Stomach smooth muscle (tissue), 2 donors: ENCODE measurements at regions not wholly inside any gene's neighbourhood (a gene's known extent, or its start where the extent isn't known, plus 50 kb on each side); places are given as distances from the start of the nearest gene placed in this dataset.

Source experiments
- H3K27ac ChIP-seq: one replicate; pipeline ENCODE4 v1.7.0; 2013; ENCODE audit warnings: mild to moderate bottlenecking, low read length, inconsistent platforms
- H3K27me3 ChIP-seq, 2 donors: one replicate each; pipeline ENCODE4 v1.7.0; 2013; ENCODE audit warnings: low read length in 2 of 2; ENCODE audit not compliant: insufficient read depth in 2 of 2, control insufficient read depth in 1 of 2
- H3K36me3 ChIP-seq, 2 donors: one replicate each; pipeline ENCODE4 v1.7.0; 2013; ENCODE audit warnings: low read length in 2 of 2; ENCODE audit not compliant: control insufficient read depth in 2 of 2, insufficient read depth in 2 of 2
- H3K4me1 ChIP-seq: one replicate; pipeline ENCODE4 v1.7.0; 2013; ENCODE audit warnings: low read length; ENCODE audit not compliant: control insufficient read depth, insufficient read depth
- H3K4me3 ChIP-seq, 2 donors: one replicate each; pipeline ENCODE4 v1.7.0; 2013; ENCODE audit warnings: low read length in 2 of 2
- H3K9ac ChIP-seq, 2 donors: one replicate each; pipeline ENCODE4 v1.7.0; 2013; ENCODE audit warnings: low read length in 2 of 2, mild to moderate bottlenecking in 1 of 2
- H3K9me3 ChIP-seq, 2 donors: one replicate each; pipeline ENCODE4 v1.7.0; 2013; ENCODE audit warnings: low read length in 2 of 2; ENCODE audit not compliant: control insufficient read depth in 2 of 2
- donor health status: healthy.
- donor health status: Pancreatic carcinoma.

- Histone ChIP-seq H3K4me3 (no peak overlapping the region), H3K4me1 (no peaks in the 10 kb centered on the region), H3K36me3 (no peaks in the 10 kb centered on the region), H3K27me3 (peaks cover 4 to 6% of the 10 kb centered on the region in 2 donors), H3K27ac (no peak overlapping the region), H3K9ac (no peak overlapping the region), H3K9me3 (no peaks in the 10 kb centered on the region)
Observed at GRCh38 chr6:167454003-167454402, 129.1 kb downstream of the TTLL2 start.

GRCh38 chr6:167455371-167455770 lies 130.5 kb downstream of the TTLL2 start:
- H3K27me3 ChIP-seq, result peaks cover 4 to 6% of the 10 kb centered on the region in 2 donors
- H3K4me1 ChIP-seq, result no peaks in the 10 kb centered on the region
- H3K4me3 ChIP-seq, result no peak overlapping the region
- H3K27ac ChIP-seq, result no peak overlapping the region
- no peak overlapping the region for H3K9ac ChIP-seq
- H3K36me3 ChIP-seq, result no peaks in the 10 kb centered on the region
- H3K9me3 ChIP-seq, result no peaks in the 10 kb centered on the region

GRCh38 chr6:167462514-167463312 lies 137.8 kb downstream of the TTLL2 start:
- no peaks in the 10 kb centered on the region for H3K36me3 ChIP-seq
- H3K4me3 ChIP-seq, result no peak overlapping the region
- H3K9ac ChIP-seq, result no peak overlapping the region
- no peak overlapping the region for H3K27ac ChIP-seq
- H3K4me1 ChIP-seq, result no peaks in the 10 kb centered on the region
- peaks cover 4 to 6% of the 10 kb centered on the region in 2 donors for H3K27me3 ChIP-seq
- no peaks in the 10 kb centered on the region for H3K9me3 ChIP-seq

- Histone ChIP-seq H3K27me3 (no peaks in the 10 kb centered on the region), H3K9ac (no peak overlapping the region), H3K27ac (no peak overlapping the region), H3K9me3 (no peaks in the 10 kb centered on the region), H3K4me1 (no peaks in the 10 kb centered on the region), H3K4me3 (no peak overlapping the region), H3K36me3 (no peaks in the 10 kb centered on the region)
Observed at GRCh38 chr6:167464177-167464576, 139.3 kb downstream of the TTLL2 start.

GRCh38 chr6:167465482-167465881 lies 140.6 kb downstream of the TTLL2 start:
- no peak overlapping the region for H3K4me3 ChIP-seq
- no peak overlapping the region for H3K27ac ChIP-seq
- no peaks in the 10 kb centered on the region for H3K27me3 ChIP-seq
- no peaks in the 10 kb centered on the region for H3K4me1 ChIP-seq
- no peak overlapping the region for H3K9ac ChIP-seq
- no peaks in the 10 kb centered on the region for H3K36me3 ChIP-seq
- no peaks in the 10 kb centered on the region for H3K9me3 ChIP-seq

- H3K4me1 ChIP-seq, result no peaks in the 10 kb centered on the region
- H3K4me3 ChIP-seq, result no peak overlapping the region
- H3K36me3 ChIP-seq, result no peaks in the 10 kb centered on the region
- no peak overlapping the region for H3K9ac ChIP-seq
- H3K27me3 ChIP-seq, result no peaks in the 10 kb centered on the region
- no peak overlapping the region for H3K27ac ChIP-seq
- no peaks in the 10 kb centered on the region for H3K9me3 ChIP-seq
Observed at GRCh38 chr6:167467282-167467681, 142.4 kb downstream of the TTLL2 start.

GRCh38 chr6:167467793-167468431 lies 143.0 kb downstream of the TTLL2 start:
- Histone ChIP-seq H3K9me3 (no peaks in the 10 kb centered on the region), H3K27ac (no peak overlapping the region), H3K36me3 (no peaks in the 10 kb centered on the region), H3K4me1 (no peaks in the 10 kb centered on the region), H3K9ac (no peak overlapping the region), H3K4me3 (no peak overlapping the region), H3K27me3 (no peaks in the 10 kb centered on the region)

- Histone ChIP-seq H3K27ac (no peak overlapping the region), H3K36me3 (no peaks in the 10 kb centered on the region), H3K4me3 (no peak overlapping the region), H3K27me3 (no peaks in the 10 kb centered on the region), H3K4me1 (no peaks in the 10 kb centered on the region), H3K9ac (no peak overlapping the region), H3K9me3 (no peaks in the 10 kb centered on the region)
Observed at GRCh38 chr6:167469101-167469500, 144.2 kb downstream of the TTLL2 start.

- Histone ChIP-seq H3K4me1 (no peaks in the 10 kb centered on the region), H3K9ac (no peak overlapping the region), H3K27ac (no peak overlapping the region), H3K4me3 (no peak overlapping the region), H3K27me3 (no peaks in the 10 kb centered on the region), H3K36me3 (no peaks in the 10 kb centered on the region), H3K9me3 (no peaks in the 10 kb centered on the region)
Observed at GRCh38 chr6:167469672-167470071, 144.8 kb downstream of the TTLL2 start.

- no peaks in the 10 kb centered on the region for H3K9me3 ChIP-seq
- no peak overlapping the region for H3K9ac ChIP-seq
- H3K36me3 ChIP-seq, result no peaks in the 10 kb centered on the region
- no peak overlapping the region for H3K27ac ChIP-seq
- no peaks in the 10 kb centered on the region for H3K27me3 ChIP-seq
- H3K4me1 ChIP-seq, result no peaks in the 10 kb centered on the region
- no peak overlapping the region for H3K4me3 ChIP-seq
Observed at GRCh38 chr6:167470101-167470835, 145.4 kb downstream of the TTLL2 start.
